Activated naive CD4-positive, alpha-beta T cell (primary cell): ENCODE measurements at regions not wholly inside any gene's neighbourhood (a gene's known extent, or its start where the extent isn't known, plus 50 kb on each side); places are given as distances from the start of the nearest gene placed in this dataset.
"Not testable (repeated sequence)": the region's sequence is repeated elsewhere in the genome, so short reads cannot be mapped to it uniquely, and the experiment has no call there.

ENCODE experiments used
- DNase-seq, 4 experiments: peaks; one replicate each; lab custom pipeline; 2025; lab: John Stamatoyannopoulos, UW

DNA sequence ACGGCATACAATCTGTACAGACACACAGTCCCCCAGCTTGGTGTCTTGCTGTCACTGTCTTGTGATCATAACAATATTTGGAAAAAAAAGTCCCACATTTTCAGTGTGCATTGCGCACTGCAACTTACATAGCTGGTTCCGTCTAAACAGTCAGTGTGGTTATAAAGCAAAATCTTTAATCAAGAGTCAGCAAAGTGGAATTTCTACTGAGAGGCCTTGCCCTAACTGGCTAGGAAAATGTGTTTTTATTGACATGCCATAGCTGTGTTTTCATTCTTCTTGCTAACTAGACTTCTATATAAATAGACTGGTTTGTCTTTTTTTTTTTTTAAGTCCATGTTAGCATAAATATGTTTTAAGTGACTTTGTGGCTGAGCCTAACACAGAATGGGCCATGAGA is 174.8 kb downstream of the POLR2M start:
- DNase-seq, result no peak

DNA sequence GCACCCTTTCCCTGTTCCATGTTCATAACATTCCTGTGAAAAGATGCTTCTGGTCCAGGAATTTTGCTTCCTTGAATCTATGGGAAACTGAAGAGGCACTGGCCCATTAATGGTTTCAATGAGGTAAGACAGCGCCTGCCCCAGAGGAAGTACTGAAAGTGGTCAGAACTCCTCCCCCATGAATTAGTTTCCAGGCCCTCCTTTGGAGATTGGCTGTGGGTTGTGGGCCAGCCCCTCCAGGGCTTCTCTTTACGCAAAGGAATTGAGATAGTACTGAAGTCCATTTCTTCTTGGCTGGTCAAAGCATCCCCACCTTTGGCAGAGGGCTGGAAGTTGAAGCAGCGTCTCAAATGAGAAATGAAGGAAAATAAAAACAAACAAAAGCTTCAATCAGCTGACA is 175.5 kb downstream of the POLR2M start:
- no peak for DNase-seq

DNA sequence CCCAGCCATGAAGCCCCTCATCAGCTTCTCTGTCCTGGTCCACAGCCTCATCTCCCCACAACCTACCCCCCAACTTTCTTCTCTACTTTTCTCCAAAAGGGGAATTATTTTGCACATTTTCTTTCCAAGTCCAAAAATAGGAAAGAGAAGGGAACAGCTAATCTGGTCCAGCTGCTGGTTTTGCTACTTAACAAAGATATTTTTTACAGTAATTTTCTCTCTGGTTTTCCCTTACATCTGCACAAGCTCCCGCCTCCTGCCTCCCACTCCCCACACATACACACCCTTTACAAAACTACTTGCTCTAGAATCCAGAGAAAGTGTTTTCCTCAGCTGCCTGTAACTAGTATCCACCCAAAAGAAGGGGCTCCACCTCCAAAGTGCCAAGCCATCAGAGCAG is 177.2 kb downstream of the POLR2M start:
- no peak for DNase-seq

DNA sequence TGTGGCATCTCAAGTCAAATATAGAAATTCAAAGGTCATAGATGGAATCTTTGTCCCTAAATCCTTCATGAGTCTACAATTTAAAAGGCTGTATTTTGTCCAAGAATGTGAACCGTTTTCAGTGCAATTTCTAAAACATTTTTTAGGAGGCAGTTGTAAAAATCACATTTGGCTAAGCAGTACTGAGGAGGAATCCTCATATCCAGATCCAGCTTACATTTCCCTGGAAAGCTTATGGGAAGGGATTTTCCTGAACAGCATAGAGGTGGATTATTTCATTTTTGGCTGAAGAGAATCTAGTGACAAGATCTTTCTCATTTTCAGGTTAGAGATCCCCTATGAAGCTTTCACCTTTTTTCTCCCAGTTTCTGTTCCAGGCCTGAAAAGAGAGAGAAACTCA is 178.4 kb downstream of the POLR2M start:
- no peak for DNase-seq

DNA sequence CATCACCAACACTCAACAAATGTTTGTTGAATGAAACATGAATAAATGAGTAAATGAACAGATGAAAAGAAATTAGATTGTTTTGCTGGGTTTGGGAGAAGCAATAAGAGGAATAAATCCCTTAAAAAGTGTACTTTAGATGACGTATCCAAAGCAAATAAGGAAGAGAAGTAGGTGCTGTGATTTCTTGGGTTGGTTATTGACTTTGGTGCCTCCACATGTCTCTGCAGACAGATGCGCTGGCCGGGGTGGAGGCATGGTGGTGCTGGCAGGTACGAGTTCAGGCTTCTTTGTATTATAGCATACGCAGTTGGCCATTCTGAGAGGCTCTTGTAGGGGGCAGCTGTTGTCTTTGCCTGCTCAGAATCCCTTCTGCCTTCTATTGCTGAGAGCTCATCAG is 178.9 kb downstream of the POLR2M start:
- no peak for DNase-seq

DNA sequence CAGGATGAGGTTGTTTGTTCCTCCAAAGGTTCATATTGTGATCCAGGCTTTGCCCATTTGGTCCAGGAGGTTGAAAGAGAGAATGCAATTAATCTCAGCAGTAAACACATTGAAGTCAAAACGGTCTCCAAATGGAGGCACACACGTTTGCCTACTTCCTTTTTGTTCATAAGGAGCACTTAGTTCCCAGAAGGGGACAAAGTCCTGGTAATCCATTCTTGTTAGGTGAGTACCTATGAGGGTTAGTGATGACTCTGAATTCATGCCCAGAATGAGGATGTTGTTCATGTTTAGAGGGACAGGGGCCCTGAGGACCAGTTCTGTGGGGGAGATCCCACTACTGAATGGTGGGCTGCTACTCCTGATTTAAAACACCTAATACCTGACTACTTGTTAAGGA is 177.7 kb downstream of the ALDH1A2 start:
- no peak for DNase-seq

DNA sequence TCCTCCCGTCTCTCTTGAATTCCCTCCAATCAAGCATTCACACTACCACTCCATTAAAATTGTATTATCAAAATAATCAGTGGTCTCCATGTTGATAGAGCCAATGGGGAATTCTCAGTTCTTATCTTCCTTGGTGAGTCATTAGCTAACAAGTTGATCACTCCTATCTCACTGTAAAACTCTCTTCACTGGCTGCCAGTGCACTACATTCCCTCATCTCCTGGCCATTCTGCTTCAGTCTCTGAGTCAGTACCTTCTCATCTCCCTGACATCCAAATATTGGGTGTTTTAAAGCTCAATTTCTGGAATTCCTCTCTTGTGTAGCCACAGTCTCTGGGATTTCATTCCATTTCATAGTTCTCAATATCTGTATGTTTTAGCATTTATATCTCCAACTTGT is 175.2 kb downstream of the ALDH1A2 start:
- DNase-seq, result no peak

DNA sequence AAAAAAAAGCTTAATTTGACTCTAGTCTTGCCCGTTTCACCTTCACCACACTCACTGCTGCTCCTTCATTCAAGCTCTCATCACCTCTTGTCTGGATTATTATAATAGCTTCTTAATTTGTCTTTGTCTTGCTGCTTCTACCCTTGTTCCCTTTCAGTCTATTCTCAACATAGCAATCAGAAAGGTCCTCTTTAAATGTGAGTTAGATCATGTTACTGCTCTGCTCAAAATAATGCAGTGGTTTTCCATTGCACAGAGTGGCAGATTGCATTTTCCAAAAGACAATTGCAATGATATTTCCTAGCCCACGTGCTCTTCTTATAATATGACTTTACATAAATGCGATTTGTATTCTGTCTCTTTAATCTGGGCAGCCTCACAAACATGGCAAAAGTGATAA is 174.6 kb downstream of the ALDH1A2 start:
- no peak for DNase-seq

DNA sequence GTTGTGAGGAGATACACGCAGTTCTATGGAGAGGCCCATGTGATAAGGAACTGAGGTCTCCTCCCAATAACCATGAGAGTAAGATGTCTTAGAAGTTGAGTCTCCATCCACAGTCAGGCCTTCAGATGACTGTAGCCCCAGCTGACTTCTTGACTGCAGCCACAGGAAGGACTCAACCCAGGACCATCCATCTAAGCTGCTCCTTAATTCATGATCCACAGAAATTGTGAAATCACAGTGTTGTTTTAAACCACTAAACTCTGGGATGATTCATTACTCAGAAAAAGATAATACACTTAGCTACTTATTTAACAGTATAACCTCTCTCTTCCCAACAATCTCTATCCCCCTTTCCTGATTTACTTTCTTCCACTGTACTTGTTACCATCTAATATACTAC is 173.3 kb downstream of the ALDH1A2 start:
- DNase-seq, result no peak

DNA sequence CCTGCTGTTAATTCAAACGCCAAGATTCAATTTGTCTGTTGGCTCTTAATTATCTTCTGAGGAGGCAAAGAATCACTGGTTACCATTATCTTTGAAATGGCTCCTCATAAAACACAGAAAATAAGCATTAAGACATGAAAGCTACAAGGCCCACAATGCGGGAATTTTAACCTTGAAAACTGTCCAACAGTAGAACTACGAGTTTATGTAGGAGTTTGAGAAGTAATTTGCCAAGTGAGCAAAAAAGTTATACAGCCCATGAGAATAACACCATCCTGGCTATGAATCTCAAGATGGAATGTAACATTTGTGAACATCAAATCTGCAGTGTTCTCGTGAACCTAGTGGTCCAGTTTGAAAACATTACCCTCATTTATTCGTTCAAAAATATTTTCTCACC is 172.5 kb downstream of the ALDH1A2 start:
- no peak for DNase-seq

DNA sequence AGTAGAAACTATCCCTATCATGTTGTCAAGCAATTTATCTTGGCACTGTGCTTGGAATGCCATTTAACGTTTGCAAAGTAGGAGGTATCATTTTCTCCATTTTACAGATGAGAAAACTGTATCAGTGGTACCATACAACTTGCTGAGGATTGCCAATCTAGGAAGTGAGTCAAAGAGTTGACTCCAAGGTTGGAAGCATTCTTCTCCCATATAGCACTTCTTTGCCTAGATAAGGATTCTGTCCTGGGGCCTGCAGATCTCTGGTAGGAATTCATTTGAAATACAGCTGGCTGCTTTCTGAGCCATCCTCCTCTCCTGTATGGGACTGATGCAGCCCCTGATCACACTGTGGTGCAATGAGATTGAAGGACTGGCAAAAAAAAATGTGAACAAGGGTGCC is 170.2 kb downstream of the ALDH1A2 start:
- no peak for DNase-seq

DNA sequence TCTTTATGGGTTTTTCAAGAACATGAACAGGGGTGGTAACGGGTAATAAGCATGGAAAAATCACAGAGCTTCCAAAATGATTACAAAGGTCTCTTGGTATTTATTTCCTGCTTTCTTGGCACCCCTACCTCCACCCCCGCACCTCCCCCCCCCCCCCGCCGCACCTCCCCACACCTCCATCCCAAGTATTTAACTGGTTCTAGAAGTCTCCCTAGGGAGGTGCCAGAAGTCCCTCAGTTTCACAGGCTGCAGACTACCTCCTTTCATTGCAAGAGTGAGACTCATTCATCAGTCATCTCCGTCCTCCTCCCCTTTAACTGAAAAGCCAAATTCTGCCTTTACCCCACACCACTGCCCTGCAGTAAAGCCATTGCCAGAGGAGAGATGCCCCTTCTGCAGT is 169.4 kb downstream of the ALDH1A2 start:
- no peak for DNase-seq

DNA sequence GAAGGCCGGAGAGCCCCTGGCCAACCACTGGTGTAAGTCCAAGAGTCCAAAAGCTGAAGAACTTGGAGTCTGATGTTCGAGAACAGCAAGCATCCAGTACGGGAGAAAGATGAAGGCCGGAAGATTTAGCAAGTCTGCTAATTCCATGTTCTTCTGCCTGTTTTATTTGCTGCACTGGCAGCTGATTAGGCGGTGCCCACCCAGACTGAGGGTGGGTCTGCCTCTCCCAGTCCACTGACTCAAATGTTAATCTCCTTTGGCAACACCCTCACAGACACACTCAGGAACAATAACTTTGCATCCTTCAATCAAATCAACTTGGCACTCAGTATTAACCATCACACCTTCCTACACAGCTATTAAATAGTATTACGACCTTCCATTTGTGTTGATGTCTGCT is 168.6 kb downstream of the ALDH1A2 start:
- not testable (repeated sequence) for DNase-seq

DNA sequence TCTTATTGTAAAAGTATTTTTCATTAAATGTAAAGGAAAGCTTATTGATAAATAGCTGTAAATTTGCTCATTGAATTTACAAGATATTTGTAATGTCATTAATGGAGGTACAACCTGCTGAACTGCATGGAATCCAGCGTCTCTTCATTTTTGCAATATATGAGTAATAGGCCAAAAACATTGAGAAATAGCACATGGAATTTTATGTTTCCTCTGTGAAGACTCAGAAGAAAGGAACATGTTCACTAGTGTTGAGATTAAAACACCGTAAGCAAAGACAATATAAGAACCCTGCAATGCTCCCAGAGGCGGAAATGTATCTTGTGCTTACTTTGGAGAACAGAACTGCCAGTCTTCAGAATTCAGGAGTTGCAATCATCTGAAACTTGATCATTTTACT is 167.6 kb downstream of the ALDH1A2 start:
- DNase-seq, result no peak

DNA sequence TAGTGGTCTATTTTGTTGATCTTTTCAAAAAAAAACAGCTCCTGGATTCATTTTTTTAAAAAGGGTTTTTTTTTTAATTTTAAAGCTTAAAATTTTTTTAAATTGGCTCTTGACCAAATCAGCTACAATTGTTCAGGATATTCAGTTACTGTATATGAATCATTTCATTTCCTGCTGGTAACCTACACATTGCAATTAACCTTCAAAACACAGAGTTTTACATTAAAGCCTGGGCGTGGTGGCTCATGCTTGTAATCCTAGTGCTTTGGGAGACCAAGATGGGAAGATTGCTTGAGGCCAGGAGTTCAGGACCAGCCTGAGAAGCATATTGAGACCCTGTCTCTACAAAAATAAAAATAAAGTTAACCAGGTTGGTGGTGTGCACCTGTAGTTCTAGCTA is 163.4 kb downstream of the ALDH1A2 start:
- DNase-seq, result no peak
